ENCODE measurements at regions not wholly inside any gene's neighbourhood (a gene's known extent, or its start where the extent isn't known, plus 50 kb on each side); places are given as distances from the start of the nearest gene placed in this dataset.
A peak's percentile ranks its signal among the peaks of the same experiment; 100 is the strongest.

GRCh38 chr14:73785834-73786635 is 65.6 kb upstream of the PTGR2 start:
- TF ChIP-seq JUN (IDR thresholded peaks at IDR 0.05; ENCODE audit: borderline replicate concordance, insufficient read depth, insufficient read length, low read depth) (no peak), CTCF (IDR thresholded peaks at IDR 0.05; ENCODE audit: extremely low read depth in 1 of 2, insufficient read depth in 1 of 2, low read depth in 1 of 2, low read length in 2 of 2) (peak in 1 of 2 donors; percentile 35), POLR2AphosphoS5 (IDR thresholded peaks at IDR 0.05; ENCODE audit: insufficient read depth, low read depth, low read length) (peak; percentile 24)
